GM23248 (cell line): ENCODE measurements at regions not wholly inside any gene's neighbourhood (a gene's known extent, or its start where the extent isn't known, plus 50 kb on each side); places are given as distances from the start of the nearest gene placed in this dataset.

ENCODE experiments used
- DNase-seq: peaks from one replicate; pipeline ENCODE4 v3.0.0-alpha.2; 2015
- H2AFZ ChIP-seq: fragments of 200-600 bp; sonication (generic); 2 replicates; pipeline ENCODE4 v1.6.1; 2016; ENCODE audit warnings: antibody characterized with exemption
- H3F3A ChIP-seq: fragments of 200-600 bp; sonication (generic); 2 replicates; pipeline ENCODE4 v1.6.1; 2016; ENCODE audit warnings: mild to moderate bottlenecking, antibody characterized with exemption, mixed run types; ENCODE audit not compliant: insufficient read depth
- H3K27ac ChIP-seq: fragments of 200-600 bp; sonication (generic); 2 replicates; pipeline ENCODE4 v1.5.1; 2016; ENCODE audit warnings: mild to moderate bottlenecking
- H3K27me3 ChIP-seq: fragments of 200-600 bp; sonication (generic); replicated peaks from 2 replicates; pipeline ENCODE4 v1.6.1; 2016; ENCODE audit warnings: mild to moderate bottlenecking; ENCODE audit not compliant: insufficient read depth
- H3K36me3 ChIP-seq: fragments of 200-600 bp; sonication (generic); 2 replicates; pipeline ENCODE4 v1.6.1; 2016; ENCODE audit warnings: low read depth, mild to moderate bottlenecking
- H3K4me1 ChIP-seq: fragments of 200-600 bp; sonication (generic); 2 replicates; pipeline ENCODE4 v1.6.1; 2016; ENCODE audit warnings: mild to moderate bottlenecking; ENCODE audit not compliant: insufficient read depth
- H3K4me2 ChIP-seq: fragments of 200-600 bp; sonication (generic); one replicate; pipeline ENCODE4 v1.6.1; 2016; ENCODE audit warnings: mild to moderate bottlenecking; ENCODE audit not compliant: unreplicated experiment
- H3K4me3 ChIP-seq: fragments of 200-600 bp; sonication (generic); 2 replicates; pipeline ENCODE4 v1.5.1; 2016; ENCODE audit warnings: mild to moderate bottlenecking
- H3K79me2 ChIP-seq: fragments of 200-600 bp; sonication (generic); 2 replicates; pipeline ENCODE4 v1.6.1; 2016; ENCODE audit warnings: mild to moderate bottlenecking; ENCODE audit not compliant: insufficient read depth
- H3K9ac ChIP-seq: fragments of 200-600 bp; sonication (generic); 2 replicates; pipeline ENCODE4 v1.6.1; 2016; ENCODE audit warnings: mild to moderate bottlenecking
- H3K9me2 ChIP-seq: fragments of 200-600 bp; sonication (generic); 2 replicates; pipeline ENCODE4 v1.6.1; 2016; ENCODE audit warnings: mixed run types, mild to moderate bottlenecking, moderate library complexity; ENCODE audit not compliant: insufficient read depth
- H3K9me3 ChIP-seq: fragments of 200-600 bp; sonication (generic); one replicate; pipeline ENCODE4 v1.6.1; 2017; ENCODE audit warnings: low read depth
- H4K20me1 ChIP-seq: fragments of 200-600 bp; sonication (generic); 2 replicates; pipeline ENCODE4 v1.6.0; 2016; ENCODE audit not compliant: insufficient read depth
- EZH2 ChIP-seq: fragments of 200-600 bp; sonication (generic); IDR thresholded peaks from 2 replicates; pipeline ENCODE4 v1.6.1; 2018; ENCODE audit warnings: antibody characterized with exemption, mild to moderate bottlenecking; ENCODE audit not compliant: insufficient read depth, poor library complexity, severe bottlenecking
- EZH2phosphoT487 ChIP-seq: fragments of 200-600 bp; sonication (generic); IDR thresholded peaks from 2 replicates; pipeline ENCODE4 v1.6.1; 2018; ENCODE audit warnings: antibody characterized with exemption, moderate library complexity, mild to moderate bottlenecking, low read depth; ENCODE audit not compliant: insufficient read depth
- WGBS, 2 experiments: methylation state at CpG; one replicate each; pipeline ENCODE4 v1.1.6; 2015 to 2017; ENCODE audit warnings: low lambda C conversion rate in 2 of 2, low coverage in 1 of 2; ENCODE audit errors: missing lambda C conversion rate in 2 of 2; 5-methylcytosine and 5-hydroxymethylcytosine counted together
- in situ Hi-C: fragments of 300-500 bp; cut with MboI; formaldehyde crosslinking; loops from 2 replicates; pipeline ENCODE4 v1.15.0; 2020

- no peaks in the 10 kb centered on the region for H3K4me1 ChIP-seq
These were observed 449.8 kb downstream of the TAFA4 start for GRCh38 chr3:68482565-68482964.

GRCh38 chr3:68479779-68480178, 452.6 kb downstream of the TAFA4 start:
- 19 to 21% methylated on average over 3 of the region's 3 CpGs for WGBS, 2 experiments
- H3K4me1 ChIP-seq = no peaks in the 10 kb centered on the region

More at GRCh38 chr3:68482565-68482964, 449.8 kb downstream of the TAFA4 start:
- DNase-seq = no peak
- H4K20me1 ChIP-seq = no peaks in the 10 kb centered on the region
- in situ Hi-C loops = no loop called here
- no peak overlapping the region for H3K4me3 ChIP-seq
- H3K4me2 ChIP-seq = no peak overlapping the region
- H3K27ac ChIP-seq = no peak overlapping the region
- H3K36me3 ChIP-seq = no peaks in the 10 kb centered on the region
- no peaks in the 10 kb centered on the region for H3K9me2 ChIP-seq
- no peak overlapping the region for H2AFZ ChIP-seq
- TF ChIP-seq EZH2 = no peak
- no peak for TF ChIP-seq EZH2phosphoT487
- 12 to 19% methylated on average over 2 of the region's 2 CpGs for WGBS, 2 experiments
- H3F3A ChIP-seq = no peaks in the 10 kb centered on the region
- H3K79me2 ChIP-seq = no peaks in the 10 kb centered on the region
- no peak overlapping the region for H3K9ac ChIP-seq
- no peaks in the 10 kb centered on the region for H3K27me3 ChIP-seq
- H3K9me3 ChIP-seq = no peaks in the 10 kb centered on the region

GRCh38 chr3:68468695-68469375, 463.5 kb downstream of the TAFA4 start:
- no peak overlapping the region for H2AFZ ChIP-seq
- H3K4me2 ChIP-seq = no peak overlapping the region
- no peak for TF ChIP-seq EZH2phosphoT487
- TF ChIP-seq EZH2 = no peak
- no peaks in the 10 kb centered on the region for H3K4me1 ChIP-seq
- H4K20me1 ChIP-seq = no peaks in the 10 kb centered on the region
- no peaks in the 10 kb centered on the region for H3K9me3 ChIP-seq
- in situ Hi-C loops = no loop called here
- H3K27me3 ChIP-seq = no peaks in the 10 kb centered on the region
- H3K9ac ChIP-seq = no peak overlapping the region
- 10 to 11% methylated on average over 3 of the region's 3 CpGs for WGBS, 2 experiments
- no peaks in the 10 kb centered on the region for H3F3A ChIP-seq
- H3K9me2 ChIP-seq = no peaks in the 10 kb centered on the region
- H3K79me2 ChIP-seq = no peaks in the 10 kb centered on the region
- no peak overlapping the region for H3K27ac ChIP-seq
- no peak for DNase-seq
- H3K4me3 ChIP-seq = no peak overlapping the region
- H3K36me3 ChIP-seq = no peaks in the 10 kb centered on the region

More at GRCh38 chr3:68479779-68480178, 452.6 kb downstream of the TAFA4 start:
- Histone ChIP-seq H3K9me2 (no peaks in the 10 kb centered on the region), H3K27me3 (no peaks in the 10 kb centered on the region), H4K20me1 (no peaks in the 10 kb centered on the region), H2AFZ (no peak overlapping the region), H3K4me2 (no peak overlapping the region), H3K27ac (no peak overlapping the region), H3K9ac (no peak overlapping the region), H3K4me3 (no peak overlapping the region), H3K9me3 (no peaks in the 10 kb centered on the region), H3K36me3 (no peaks in the 10 kb centered on the region), H3K79me2 (no peaks in the 10 kb centered on the region), H3F3A (no peaks in the 10 kb centered on the region)
- in situ Hi-C loops = no loop called here
- TF ChIP-seq EZH2 (no peak), EZH2phosphoT487 (no peak)
- no peak for DNase-seq

GRCh38 chr3:68467465-68467864, 464.9 kb downstream of the TAFA4 start:
- Histone ChIP-seq H3K9me2 (no peaks in the 10 kb centered on the region), H3K9ac (no peak overlapping the region), H3K79me2 (no peaks in the 10 kb centered on the region), H3K4me1 (no peaks in the 10 kb centered on the region), H3K4me3 (no peak overlapping the region), H3K36me3 (no peaks in the 10 kb centered on the region), H2AFZ (no peak overlapping the region), H4K20me1 (no peaks in the 10 kb centered on the region), H3K27ac (no peak overlapping the region), H3K9me3 (peaks cover 3% of the 10 kb centered on the region), H3K27me3 (no peaks in the 10 kb centered on the region), H3K4me2 (no peak overlapping the region), H3F3A (no peaks in the 10 kb centered on the region)
- 3 to 11% methylated on average over 2 of the region's 2 CpGs for WGBS, 2 experiments
- in situ Hi-C loops = no loop called here
- no peak for DNase-seq
- no peak for TF ChIP-seq EZH2
- TF ChIP-seq EZH2phosphoT487 = no peak

GRCh38 chr3:68458581-68458980, 473.8 kb downstream of the TAFA4 start:
- Histone ChIP-seq H3K4me3 (no peak overlapping the region), H3K79me2 (no peaks in the 10 kb centered on the region), H3K9me3 (peaks cover 9% of the 10 kb centered on the region), H3K9ac (no peak overlapping the region), H3K27ac (no peak overlapping the region), H3K27me3 (no peaks in the 10 kb centered on the region), H3K9me2 (no peaks in the 10 kb centered on the region), H3K36me3 (no peaks in the 10 kb centered on the region), H3K4me2 (no peak overlapping the region), H2AFZ (no peak overlapping the region), H3F3A (no peaks in the 10 kb centered on the region), H4K20me1 (no peaks in the 10 kb centered on the region), H3K4me1 (no peaks in the 10 kb centered on the region)
- 5 to 6% methylated on average over 2 of the region's 2 CpGs for WGBS, 2 experiments
- no peak for TF ChIP-seq EZH2
- TF ChIP-seq EZH2phosphoT487 = no peak
- no peak for DNase-seq
- in situ Hi-C loops = no loop called here
